Liver (tissue), 8 donors: ENCODE measurements at regions not wholly inside any gene's neighbourhood (a gene's known extent, or its start where the extent isn't known, plus 50 kb on each side); places are given as distances from the start of the nearest gene placed in this dataset.

Source experiments
- DNase-seq: peaks from one replicate; pipeline ENCODE4 v3.0.0-alpha.2; 2017; ENCODE audit warnings: low spot score
- H3K27ac ChIP-seq, 2 donors: one replicate each; pipeline ENCODE4 v1.7.0; 2013; ENCODE audit warnings: inconsistent platforms in 2 of 2, low read length in 2 of 2, control low read depth in 1 of 2, low read depth in 1 of 2, mild to moderate bottlenecking in 1 of 2
- H3K27me3 ChIP-seq, 4 donors: one replicate each; pipeline versions ENCODE4 v1.6.1 to v1.7.0; 2013; ENCODE audit warnings: low read length in 3 of 4, inconsistent platforms in 1 of 4, mild to moderate bottlenecking in 1 of 4, moderate library complexity in 1 of 4; ENCODE audit not compliant: control insufficient read depth in 4 of 4, insufficient read depth in 4 of 4
- H3K36me3 ChIP-seq, 4 donors: one replicate each; pipeline versions ENCODE4 v1.6.1 to v1.7.0; 2013; ENCODE audit warnings: low read length in 3 of 4, mild to moderate bottlenecking in 3 of 4, low read depth in 1 of 4, moderate library complexity in 1 of 4; ENCODE audit not compliant: control insufficient read depth in 4 of 4, insufficient read depth in 3 of 4
- H3K4me1 ChIP-seq, 4 donors: one replicate each; pipeline versions ENCODE4 v1.6.1 to v1.7.0; 2013; ENCODE audit warnings: low read length in 3 of 4, mild to moderate bottlenecking in 3 of 4, moderate library complexity in 1 of 4; ENCODE audit not compliant: control insufficient read depth in 4 of 4, insufficient read depth in 4 of 4
- H3K4me3 ChIP-seq, 3 donors: one replicate each; pipeline versions ENCODE4 v1.6.1 to v1.7.0; 2013; ENCODE audit warnings: low read length in 3 of 3, control low read depth in 1 of 3, low read depth in 1 of 3, mild to moderate bottlenecking in 1 of 3
- H3K9ac ChIP-seq, 2 donors: one replicate each; pipeline ENCODE4 v1.7.0; 2013; ENCODE audit warnings: low read length in 2 of 2, mild to moderate bottlenecking in 2 of 2, moderate library complexity in 2 of 2, control low read depth in 1 of 2, low read depth in 1 of 2
- H3K9me3 ChIP-seq, 4 donors: one replicate each; pipeline versions ENCODE4 v1.6.1 to v1.7.0; 2013; ENCODE audit warnings: low read length in 3 of 4; ENCODE audit not compliant: control insufficient read depth in 4 of 4
- FOXA1 ChIP-seq: IDR thresholded peaks from 2 replicates; pipeline ENCODE4 v1.6.1; 2016; ENCODE audit warnings: antibody characterized with exemption
- FOXA2 ChIP-seq: IDR thresholded peaks from 2 replicates; pipeline ENCODE4 v1.6.1; 2016; ENCODE audit warnings: antibody characterized with exemption
- GABPA ChIP-seq, 2 donors: IDR thresholded peaks in 1 of 2; conservative IDR thresholded peaks in 1 of 2; 2 replicates each; pipeline ENCODE4 v1.6.1; 2016; ENCODE audit warnings: antibody characterized with exemption in 2 of 2, mild to moderate bottlenecking in 1 of 2, moderate library complexity in 1 of 2
- HNF4G ChIP-seq: IDR thresholded peaks from 2 replicates; pipeline ENCODE4 v1.6.1; 2016; ENCODE audit warnings: antibody characterized with exemption
- JUND ChIP-seq, 2 donors: IDR thresholded peaks; 2 replicates each; pipeline ENCODE4 v1.6.1; 2016; ENCODE audit warnings: antibody characterized with exemption in 2 of 2
- MAX ChIP-seq: IDR thresholded peaks from 2 replicates; pipeline ENCODE4 v1.6.1; 2016; ENCODE audit warnings: antibody characterized with exemption
- NR2F2 ChIP-seq: IDR thresholded peaks from 2 replicates; pipeline ENCODE4 v1.6.1; 2016; ENCODE audit warnings: antibody characterized with exemption
- RAD21 ChIP-seq, 2 donors: IDR thresholded peaks; 2 replicates each; pipeline ENCODE4 v1.6.1; 2016; ENCODE audit warnings: antibody characterized with exemption in 2 of 2, mild to moderate bottlenecking in 2 of 2
- RXRA ChIP-seq, 2 donors: IDR thresholded peaks; 2 replicates each; pipeline ENCODE4 v1.6.1; 2017 to 2018; ENCODE audit warnings: antibody characterized with exemption in 2 of 2, mild to moderate bottlenecking in 1 of 2
- SP1 ChIP-seq: IDR thresholded peaks from 2 replicates; pipeline ENCODE4 v1.6.1; 2018; ENCODE audit warnings: antibody characterized with exemption, mild to moderate bottlenecking
- TAF1 ChIP-seq: conservative IDR thresholded peaks from 2 replicates; pipeline ENCODE4 v1.6.1; 2016; ENCODE audit warnings: antibody characterized with exemption, mild to moderate bottlenecking
- YY1 ChIP-seq: IDR thresholded peaks from 2 replicates; pipeline ENCODE4 v1.6.1; 2016; ENCODE audit warnings: antibody characterized with exemption, mild to moderate bottlenecking
- WGBS: extraction: QIAGEN DNeasy Blood & Tissue Kit; methylation state at CpG from one replicate; pipeline ENCODE4 v1.1.7; 2013; 5-methylcytosine and 5-hydroxymethylcytosine counted together
- TF ChIP-seq, protein P1 (sequence below): fragments of 150-350 bp; IDR thresholded peaks from 2 replicates; pipeline ENCODE4 v1.5.1; 2017; ENCODE audit warnings: improper control_type of control experiment, low read depth, low read length; ENCODE audit not compliant: missing input control
- TF ChIP-seq, protein P2 (sequence below): IDR thresholded peaks from 2 replicates; pipeline ENCODE4 v1.6.1; 2016; ENCODE audit warnings: antibody characterized with exemption
- TF ChIP-seq, protein P3 (sequence below): IDR thresholded peaks from 2 replicates; pipeline ENCODE4 v1.6.1; 2016; ENCODE audit warnings: antibody characterized with exemption
- TF ChIP-seq, protein P4 (sequence below): IDR thresholded peaks from 2 replicates; pipeline ENCODE4 v1.6.1; 2016; ENCODE audit warnings: antibody characterized with exemption, mild to moderate bottlenecking
- donor health status: healthy.
- donor health status: healthy.
- donor health status: healthy.
- donor health status: healthy.
- donor health status: healthy.

- no peaks in the 10 kb centered on the region for H3K36me3 ChIP-seq
- DNase-seq, result no peak
- no peak overlapping the region for H3K27ac ChIP-seq
- WGBS, result 72% methylated on average over 3 of the region's 3 CpGs
- H3K4me3 ChIP-seq, result no peak overlapping the region
- no peak overlapping the region for H3K9ac ChIP-seq
- H3K9me3 ChIP-seq, result no peaks in the 10 kb centered on the region
- H3K27me3 ChIP-seq, result no peaks in the 10 kb centered on the region
- TF ChIP-seq RAD21 (IDR thresholded peaks at IDR 0.05), result no peak
- TF ChIP-seq, protein P1, sequence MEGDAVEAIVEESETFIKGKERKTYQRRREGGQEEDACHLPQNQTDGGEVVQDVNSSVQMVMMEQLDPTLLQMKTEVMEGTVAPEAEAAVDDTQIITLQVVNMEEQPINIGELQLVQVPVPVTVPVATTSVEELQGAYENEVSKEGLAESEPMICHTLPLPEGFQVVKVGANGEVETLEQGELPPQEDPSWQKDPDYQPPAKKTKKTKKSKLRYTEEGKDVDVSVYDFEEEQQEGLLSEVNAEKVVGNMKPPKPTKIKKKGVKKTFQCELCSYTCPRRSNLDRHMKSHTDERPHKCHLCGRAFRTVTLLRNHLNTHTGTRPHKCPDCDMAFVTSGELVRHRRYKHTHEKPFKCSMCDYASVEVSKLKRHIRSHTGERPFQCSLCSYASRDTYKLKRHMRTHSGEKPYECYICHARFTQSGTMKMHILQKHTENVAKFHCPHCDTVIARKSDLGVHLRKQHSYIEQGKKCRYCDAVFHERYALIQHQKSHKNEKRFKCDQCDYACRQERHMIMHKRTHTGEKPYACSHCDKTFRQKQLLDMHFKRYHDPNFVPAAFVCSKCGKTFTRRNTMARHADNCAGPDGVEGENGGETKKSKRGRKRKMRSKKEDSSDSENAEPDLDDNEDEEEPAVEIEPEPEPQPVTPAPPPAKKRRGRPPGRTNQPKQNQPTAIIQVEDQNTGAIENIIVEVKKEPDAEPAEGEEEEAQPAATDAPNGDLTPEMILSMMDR, result no peak
- TF ChIP-seq JUND (IDR thresholded peaks at IDR 0.05), result no peak
- no peak for TF ChIP-seq HNF4G
- TF ChIP-seq SP1, result no peak
- no peak for TF ChIP-seq FOXA2
- TF ChIP-seq NR2F2, result no peak
- no peak for TF ChIP-seq MAX
- no peak for TF ChIP-seq GABPA (IDR thresholded peaks at IDR 0.05 in 1 of 2, conservative IDR thresholded peaks at IDR 0.05 in 1 of 2)
- no peak for TF ChIP-seq RXRA (IDR thresholded peaks at IDR 0.05)
- TF ChIP-seq YY1, result no peak
- TF ChIP-seq, protein P2, sequence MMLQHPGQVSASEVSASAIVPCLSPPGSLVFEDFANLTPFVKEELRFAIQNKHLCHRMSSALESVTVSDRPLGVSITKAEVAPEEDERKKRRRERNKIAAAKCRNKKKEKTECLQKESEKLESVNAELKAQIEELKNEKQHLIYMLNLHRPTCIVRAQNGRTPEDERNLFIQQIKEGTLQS, result no peak
- no peak for TF ChIP-seq FOXA1
- TF ChIP-seq, protein P3, sequence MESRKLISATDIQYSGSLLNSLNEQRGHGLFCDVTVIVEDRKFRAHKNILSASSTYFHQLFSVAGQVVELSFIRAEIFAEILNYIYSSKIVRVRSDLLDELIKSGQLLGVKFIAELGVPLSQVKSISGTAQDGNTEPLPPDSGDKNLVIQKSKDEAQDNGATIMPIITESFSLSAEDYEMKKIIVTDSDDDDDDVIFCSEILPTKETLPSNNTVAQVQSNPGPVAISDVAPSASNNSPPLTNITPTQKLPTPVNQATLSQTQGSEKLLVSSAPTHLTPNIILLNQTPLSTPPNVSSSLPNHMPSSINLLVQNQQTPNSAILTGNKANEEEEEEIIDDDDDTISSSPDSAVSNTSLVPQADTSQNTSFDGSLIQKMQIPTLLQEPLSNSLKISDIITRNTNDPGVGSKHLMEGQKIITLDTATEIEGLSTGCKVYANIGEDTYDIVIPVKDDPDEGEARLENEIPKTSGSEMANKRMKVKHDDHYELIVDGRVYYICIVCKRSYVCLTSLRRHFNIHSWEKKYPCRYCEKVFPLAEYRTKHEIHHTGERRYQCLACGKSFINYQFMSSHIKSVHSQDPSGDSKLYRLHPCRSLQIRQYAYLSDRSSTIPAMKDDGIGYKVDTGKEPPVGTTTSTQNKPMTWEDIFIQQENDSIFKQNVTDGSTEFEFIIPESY, result no peak
- no peaks in the 10 kb centered on the region for H3K4me1 ChIP-seq
These were observed 1336.1 kb upstream of the CDH9 start for GRCh38 chr5:28374492-28374967.

DNA sequence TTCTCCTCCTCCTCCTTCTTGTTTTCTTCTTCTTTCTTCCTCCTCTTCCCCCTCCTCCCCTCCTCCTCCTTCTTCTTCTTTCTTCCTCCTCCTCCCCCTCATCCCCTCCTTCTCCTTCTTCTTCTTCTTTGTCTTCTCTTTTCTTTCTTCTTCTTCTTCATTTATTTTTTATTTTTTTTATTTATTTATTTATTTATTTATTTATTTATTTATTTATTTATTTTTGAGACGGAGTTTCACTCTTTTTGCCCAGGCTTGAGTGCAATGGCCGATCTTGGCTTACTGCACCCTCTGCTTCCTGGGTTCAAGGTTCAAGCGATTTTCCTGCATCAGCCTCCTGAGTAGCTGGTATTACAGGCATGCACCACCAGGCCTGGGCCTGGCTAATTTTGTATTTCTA, 1332.5 kb upstream of the CDH9 start:
- Histone ChIP-seq H3K27me3 (peaks cover 0 to 1% (median 0%) of the 10 kb centered on the region in 4 donors), H3K9ac (no peak overlapping the region), H3K36me3 (no peaks in the 10 kb centered on the region), H3K9me3 (no peaks in the 10 kb centered on the region), H3K4me1 (no peaks in the 10 kb centered on the region), H3K27ac (no peak overlapping the region), H3K4me3 (no peak overlapping the region)
- TF ChIP-seq MAX (no peak), FOXA1 (no peak), JUND (IDR thresholded peaks at IDR 0.05) (no peak), RAD21 (IDR thresholded peaks at IDR 0.05) (no peak), RXRA (IDR thresholded peaks at IDR 0.05) (no peak), TAF1 (no peak), HNF4G (no peak), NR2F2 (no peak)
- TF ChIP-seq, protein P3, result no peak
- TF ChIP-seq, protein P4, sequence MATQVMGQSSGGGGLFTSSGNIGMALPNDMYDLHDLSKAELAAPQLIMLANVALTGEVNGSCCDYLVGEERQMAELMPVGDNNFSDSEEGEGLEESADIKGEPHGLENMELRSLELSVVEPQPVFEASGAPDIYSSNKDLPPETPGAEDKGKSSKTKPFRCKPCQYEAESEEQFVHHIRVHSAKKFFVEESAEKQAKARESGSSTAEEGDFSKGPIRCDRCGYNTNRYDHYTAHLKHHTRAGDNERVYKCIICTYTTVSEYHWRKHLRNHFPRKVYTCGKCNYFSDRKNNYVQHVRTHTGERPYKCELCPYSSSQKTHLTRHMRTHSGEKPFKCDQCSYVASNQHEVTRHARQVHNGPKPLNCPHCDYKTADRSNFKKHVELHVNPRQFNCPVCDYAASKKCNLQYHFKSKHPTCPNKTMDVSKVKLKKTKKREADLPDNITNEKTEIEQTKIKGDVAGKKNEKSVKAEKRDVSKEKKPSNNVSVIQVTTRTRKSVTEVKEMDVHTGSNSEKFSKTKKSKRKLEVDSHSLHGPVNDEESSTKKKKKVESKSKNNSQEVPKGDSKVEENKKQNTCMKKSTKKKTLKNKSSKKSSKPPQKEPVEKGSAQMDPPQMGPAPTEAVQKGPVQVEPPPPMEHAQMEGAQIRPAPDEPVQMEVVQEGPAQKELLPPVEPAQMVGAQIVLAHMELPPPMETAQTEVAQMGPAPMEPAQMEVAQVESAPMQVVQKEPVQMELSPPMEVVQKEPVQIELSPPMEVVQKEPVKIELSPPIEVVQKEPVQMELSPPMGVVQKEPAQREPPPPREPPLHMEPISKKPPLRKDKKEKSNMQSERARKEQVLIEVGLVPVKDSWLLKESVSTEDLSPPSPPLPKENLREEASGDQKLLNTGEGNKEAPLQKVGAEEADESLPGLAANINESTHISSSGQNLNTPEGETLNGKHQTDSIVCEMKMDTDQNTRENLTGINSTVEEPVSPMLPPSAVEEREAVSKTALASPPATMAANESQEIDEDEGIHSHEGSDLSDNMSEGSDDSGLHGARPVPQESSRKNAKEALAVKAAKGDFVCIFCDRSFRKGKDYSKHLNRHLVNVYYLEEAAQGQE, result no peak
- 76% methylated on average over 3 of the region's 3 CpGs for WGBS
- no peak for DNase-seq
